Body of pancreas (tissue), 4 donors: ENCODE measurements at regions not wholly inside any gene's neighbourhood (a gene's known extent, or its start where the extent isn't known, plus 50 kb on each side); places are given as distances from the start of the nearest gene placed in this dataset.

Source experiments
- ATAC-seq: fragments of 150-250 bp; one replicate; pipeline ENCODE4 v1.9.1; 2016
- DNase-seq, 4 donors: peaks; one replicate each; pipeline ENCODE4 v3.0.0-alpha.2; 2019
- H3K27ac ChIP-seq, 4 donors: fragments of 200-600 bp; sonication (generic); 1 replicate in 3 of 4; 2 replicates in 1 of 4; pipeline versions ENCODE4 v1.5.1 to v1.6.1; 2016 to 2019; ENCODE audit warnings: mild to moderate bottlenecking in 1 of 4, mixed read lengths in 1 of 4, moderate library complexity in 1 of 4
- H3K27me3 ChIP-seq, 2 donors: fragments of 200-600 bp; sonication (generic); one replicate each; pipeline ENCODE4 v1.6.0; 2016; ENCODE audit warnings: mild to moderate bottlenecking in 1 of 2
- H3K36me3 ChIP-seq, 2 donors: fragments of 200-600 bp; sonication (generic); replicated peaks in 1 of 2; 2 replicates each; pipeline ENCODE4 v1.5.1; 2016; ENCODE audit warnings: low read depth in 2 of 2; ENCODE audit not compliant: insufficient read depth in 1 of 2
- H3K4me1 ChIP-seq: fragments of 200-600 bp; sonication (generic); one replicate; pipeline ENCODE4 v1.6.0; 2016
- H3K4me3 ChIP-seq, 2 donors: fragments of 200-600 bp; sonication (generic); 1 replicate in 1 of 2; 2 replicates in 1 of 2; pipeline ENCODE4 v1.5.1; 2016 to 2019
- H3K9me3 ChIP-seq, 3 donors: fragments of 200-600 bp; sonication (generic); 1 replicate in 2 of 3; 2 replicates in 1 of 3; pipeline ENCODE4 v1.5.1; 2016
- POLR2A ChIP-seq, 3 donors: fragments of 450-650 bp; IDR thresholded peaks; one replicate each; pipeline ENCODE4 v1.6.1; 2016; ENCODE audit warnings: antibody characterized with exemption in 3 of 3, mild to moderate bottlenecking in 2 of 3
- WGBS, 2 donors: methylation state at CpG; one replicate each; pipeline ENCODE4 v1.1.5; 2017; 5-methylcytosine and 5-hydroxymethylcytosine counted together
- intact Hi-C: fragments of 100-400 bp; cut with DNase I; formaldehyde crosslinking; loops from one replicate; pipeline ENCODE4 v1.15.1; 2023
- TF ChIP-seq, protein P1 (sequence below), 7 experiments: fragments of 450-650 bp in 4 of 7; fragments of 200-600 bp in 3 of 7; sonication (generic) in 3 of 7; IDR thresholded peaks; one replicate each; pipeline ENCODE4 v1.5.1; 2016 to 2019; ENCODE audit warnings: antibody characterized with exemption in 7 of 7

DNA sequence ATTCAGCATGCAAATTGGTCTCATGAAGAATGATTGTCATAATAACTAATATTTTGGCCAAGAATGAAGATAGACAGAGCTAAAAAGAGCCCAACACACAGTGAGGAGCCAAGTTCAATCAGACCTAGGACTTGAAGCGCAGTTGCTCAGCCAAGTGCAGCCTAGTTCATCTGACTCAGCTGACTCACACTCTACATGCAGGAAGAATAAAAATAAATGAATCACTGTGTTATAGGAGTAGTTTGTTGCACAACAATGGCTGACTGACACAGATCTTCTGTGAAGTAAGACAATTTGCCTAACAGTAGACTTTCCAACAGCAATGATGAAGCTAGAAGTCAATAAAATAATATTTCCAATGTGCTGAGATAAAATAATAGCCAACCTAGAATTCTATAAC, 261.5 kb downstream of the CEMIP2 start:
- no peaks in the 10 kb centered on the region for H3K9me3 ChIP-seq
- no peaks in the 10 kb centered on the region for H3K4me1 ChIP-seq
- 63 to 84% methylated on average over 1 of the region's 1 CpG for WGBS, 2 donors
- intact Hi-C loops = no loop called here
- H3K36me3 ChIP-seq = no peaks in the 10 kb centered on the region
- no peak overlapping the region for H3K27ac ChIP-seq
- TF ChIP-seq, protein P1, sequence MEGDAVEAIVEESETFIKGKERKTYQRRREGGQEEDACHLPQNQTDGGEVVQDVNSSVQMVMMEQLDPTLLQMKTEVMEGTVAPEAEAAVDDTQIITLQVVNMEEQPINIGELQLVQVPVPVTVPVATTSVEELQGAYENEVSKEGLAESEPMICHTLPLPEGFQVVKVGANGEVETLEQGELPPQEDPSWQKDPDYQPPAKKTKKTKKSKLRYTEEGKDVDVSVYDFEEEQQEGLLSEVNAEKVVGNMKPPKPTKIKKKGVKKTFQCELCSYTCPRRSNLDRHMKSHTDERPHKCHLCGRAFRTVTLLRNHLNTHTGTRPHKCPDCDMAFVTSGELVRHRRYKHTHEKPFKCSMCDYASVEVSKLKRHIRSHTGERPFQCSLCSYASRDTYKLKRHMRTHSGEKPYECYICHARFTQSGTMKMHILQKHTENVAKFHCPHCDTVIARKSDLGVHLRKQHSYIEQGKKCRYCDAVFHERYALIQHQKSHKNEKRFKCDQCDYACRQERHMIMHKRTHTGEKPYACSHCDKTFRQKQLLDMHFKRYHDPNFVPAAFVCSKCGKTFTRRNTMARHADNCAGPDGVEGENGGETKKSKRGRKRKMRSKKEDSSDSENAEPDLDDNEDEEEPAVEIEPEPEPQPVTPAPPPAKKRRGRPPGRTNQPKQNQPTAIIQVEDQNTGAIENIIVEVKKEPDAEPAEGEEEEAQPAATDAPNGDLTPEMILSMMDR (IDR thresholded peaks at IDR 0.05) = no peak
- no peak for TF ChIP-seq POLR2A (IDR thresholded peaks at IDR 0.05)
- ATAC-seq = no peak
- DNase-seq = no peak
- no peak overlapping the region for H3K4me3 ChIP-seq
- no peaks in the 10 kb centered on the region for H3K27me3 ChIP-seq

GRCh38 chr9:71504636-71505035, 263.7 kb downstream of the CEMIP2 start:
- Histone ChIP-seq H3K9me3 (peaks cover 0 to 3% (median 0%) of the 10 kb centered on the region in 3 donors), H3K36me3 (no peaks in the 10 kb centered on the region), H3K27ac (no peak overlapping the region), H3K4me1 (no peaks in the 10 kb centered on the region), H3K27me3 (no peaks in the 10 kb centered on the region), H3K4me3 (no peak overlapping the region)
- no peak for DNase-seq
- TF ChIP-seq, protein P1 (IDR thresholded peaks at IDR 0.05) = no peak
- no peak for TF ChIP-seq POLR2A (IDR thresholded peaks at IDR 0.05)
- ATAC-seq = no peak
- WGBS, 2 donors = 56 to 64% methylated on average over 3 of the region's 3 CpGs
- intact Hi-C loops = no loop called here

DNA sequence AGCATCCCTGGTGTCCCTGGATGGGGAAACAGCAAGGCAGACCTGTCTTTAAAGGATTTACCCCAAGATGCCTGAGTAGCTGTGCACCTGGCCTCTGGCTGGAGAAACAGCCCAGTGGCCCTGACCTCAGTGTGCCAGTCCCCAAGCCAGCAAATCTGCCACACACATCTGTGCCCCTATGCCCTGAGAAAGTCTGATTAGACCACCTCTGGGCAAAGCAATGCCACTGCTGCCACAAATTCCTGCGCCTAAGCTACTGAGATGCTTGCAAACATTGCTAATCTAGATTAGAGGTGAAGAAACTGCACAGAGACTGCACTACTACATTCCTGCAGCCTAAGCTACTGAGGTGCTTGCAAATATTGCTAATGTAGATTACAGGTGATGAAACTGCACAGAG, 269.6 kb downstream of the CEMIP2 start:
- H3K4me3 ChIP-seq = no peak overlapping the region
- no peaks in the 10 kb centered on the region for H3K4me1 ChIP-seq
- 57 to 63% methylated on average over 1 of the region's 1 CpG for WGBS, 2 donors
- no peak overlapping the region for H3K27ac ChIP-seq
- ATAC-seq (no peak), DNase-seq (no peak)
- H3K36me3 ChIP-seq = no peaks in the 10 kb centered on the region
- H3K9me3 ChIP-seq = peaks cover 0 to 7% (median 0%) of the 10 kb centered on the region in 3 donors
- H3K27me3 ChIP-seq = no peaks in the 10 kb centered on the region
- intact Hi-C loops = no loop called here
- TF ChIP-seq POLR2A (IDR thresholded peaks at IDR 0.05) = no peak
- TF ChIP-seq, protein P1 (IDR thresholded peaks at IDR 0.05) = no peak

DNA sequence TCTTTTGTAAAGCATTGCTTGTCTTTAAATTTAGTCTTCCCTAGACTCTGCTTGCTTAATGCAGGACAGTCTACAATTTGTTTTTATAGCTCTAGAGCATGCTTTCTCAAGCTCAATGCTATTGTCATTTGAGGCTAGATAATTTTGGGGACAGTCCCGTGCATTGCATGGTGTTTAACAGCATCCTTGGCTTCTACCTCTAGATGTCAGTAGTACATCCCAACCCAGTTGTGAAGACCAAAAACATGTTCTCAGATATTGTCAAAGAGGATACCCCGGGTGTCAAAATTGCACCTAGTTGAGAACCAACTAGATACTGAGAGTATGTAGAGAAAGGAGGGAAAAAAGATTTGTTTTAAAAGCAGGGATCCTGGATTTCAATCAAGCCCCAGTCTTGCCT, 277.5 kb downstream of the CEMIP2 start:
- ATAC-seq (no peak), DNase-seq (no peak)
- Histone ChIP-seq H3K9me3 (no peaks in the 10 kb centered on the region), H3K27ac (no peak overlapping the region), H3K27me3 (no peaks in the 10 kb centered on the region), H3K4me3 (no peak overlapping the region), H3K4me1 (no peaks in the 10 kb centered on the region), H3K36me3 (no peaks in the 10 kb centered on the region)
- intact Hi-C loops = no loop called here
- 37 to 38% methylated on average over 2 of the region's 2 CpGs for WGBS, 2 donors
- TF ChIP-seq POLR2A (IDR thresholded peaks at IDR 0.05) = no peak
- TF ChIP-seq, protein P1 (IDR thresholded peaks at IDR 0.05) = peak in 1 of 7 experiments; percentile 4

- no peak overlapping the region for H3K4me3 ChIP-seq
- no peaks in the 10 kb centered on the region for H3K9me3 ChIP-seq
- TF ChIP-seq, protein P1 (IDR thresholded peaks at IDR 0.05) = no peak
- TF ChIP-seq POLR2A (IDR thresholded peaks at IDR 0.05) = no peak
- intact Hi-C loops = no loop called here
- no peaks in the 10 kb centered on the region for H3K4me1 ChIP-seq
- H3K27ac ChIP-seq = no peak overlapping the region
- 34 to 36% methylated on average over 6 of the region's 6 CpGs for WGBS, 2 donors
- no peaks in the 10 kb centered on the region for H3K36me3 ChIP-seq
- DNase-seq (no peak), ATAC-seq (no peak)
- H3K27me3 ChIP-seq = no peaks in the 10 kb centered on the region
Observed at GRCh38 chr9:71487061-71487460, 281.3 kb downstream of the CEMIP2 start.
